NCI-H345 treated with DMSO at 0.1 percent for 48 hours (cell line): ENCODE measurements at regions not wholly inside any gene's neighbourhood (a gene's known extent, or its start where the extent isn't known, plus 50 kb on each side); places are given as distances from the start of the nearest gene placed in this dataset.

Experiments
- DNase-seq: peaks from one replicate; lab custom pipeline; 2025; ENCODE audit not compliant: unreplicated experiment; lab: John Stamatoyannopoulos, UW

DNA sequence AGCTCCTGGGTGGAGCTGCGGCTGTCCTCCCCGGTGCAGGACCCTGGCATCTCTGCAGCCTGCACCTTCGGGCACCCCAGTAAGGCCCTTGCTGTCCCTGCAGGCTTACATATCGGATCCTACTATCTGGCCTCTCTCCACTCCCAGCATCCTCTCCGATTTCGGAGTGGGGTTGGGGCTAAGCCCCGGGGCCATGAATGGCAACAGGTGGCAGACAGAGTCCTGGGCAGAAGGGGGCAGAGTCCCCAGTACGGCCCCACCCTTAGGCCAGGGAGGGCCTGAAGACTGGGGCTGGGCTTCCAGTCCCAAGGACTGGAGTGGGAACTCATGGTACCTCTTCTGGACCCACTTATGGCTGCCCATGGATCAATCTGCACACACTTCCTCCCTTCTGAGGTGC, 180.4 kb upstream of the MC4R start:
- DNase-seq: no peak

- DNase-seq: peak; percentile 47
Measured at GRCh38 chr18:60554967-60555366, 182.4 kb upstream of the MC4R start.

DNA sequence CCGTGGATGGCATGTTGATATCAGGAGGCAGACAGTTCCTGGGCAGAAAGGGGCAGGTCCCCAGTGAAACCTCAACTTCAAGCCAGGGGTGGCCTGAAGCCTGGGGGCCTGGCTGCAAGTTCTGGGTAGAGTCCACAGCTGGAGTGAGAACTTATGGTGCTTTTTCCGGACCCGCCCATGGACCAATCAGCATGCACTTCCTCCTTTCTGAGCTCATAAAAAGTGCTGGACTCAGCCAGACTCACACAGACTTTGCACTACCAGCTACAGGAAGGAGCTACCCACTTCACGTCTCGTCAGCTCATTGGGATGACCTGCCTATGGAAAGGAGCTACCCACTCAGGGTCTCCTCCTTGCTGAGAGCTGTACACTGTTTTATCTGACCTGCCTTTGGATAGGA, 183.1 kb upstream of the MC4R start:
- no peak for DNase-seq

- DNase-seq: no peak
Measured at GRCh38 chr18:60556326-60556725, 183.8 kb upstream of the MC4R start.

- no peak for DNase-seq
Measured at GRCh38 chr18:60560071-60560470, 187.5 kb upstream of the MC4R start.

GRCh38 chr18:60563082-60563481, 190.5 kb upstream of the MC4R start:
- no peak for DNase-seq

GRCh38 chr18:60568220-60568619, 195.6 kb upstream of the MC4R start:
- no peak for DNase-seq

GRCh38 chr18:60570172-60570571, 197.6 kb upstream of the MC4R start:
- DNase-seq: no peak

DNA sequence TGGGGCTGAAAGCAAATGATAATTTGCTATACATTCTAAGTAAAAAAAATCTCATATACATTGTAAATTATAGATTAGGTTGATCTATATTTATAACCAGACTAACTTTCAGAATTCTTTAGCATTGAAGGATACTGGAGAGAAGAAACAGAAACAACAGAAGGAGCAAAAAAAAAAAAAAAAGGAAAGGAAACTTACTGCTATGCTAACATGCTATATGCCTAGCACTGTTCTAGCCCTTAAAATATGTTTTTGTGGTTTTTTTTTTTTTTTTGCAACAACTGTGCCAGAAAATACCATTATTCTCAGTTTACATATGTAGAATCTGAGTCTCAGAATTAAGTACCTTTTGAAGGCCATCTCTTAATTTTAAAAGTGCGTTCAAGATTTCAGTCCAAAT, 204.9 kb upstream of the MC4R start:
- no peak for DNase-seq

GRCh38 chr18:60585670-60586069, 213.1 kb upstream of the MC4R start:
- no peak for DNase-seq

GRCh38 chr18:60593249-60593648, 220.7 kb upstream of the MC4R start:
- no peak for DNase-seq

DNA sequence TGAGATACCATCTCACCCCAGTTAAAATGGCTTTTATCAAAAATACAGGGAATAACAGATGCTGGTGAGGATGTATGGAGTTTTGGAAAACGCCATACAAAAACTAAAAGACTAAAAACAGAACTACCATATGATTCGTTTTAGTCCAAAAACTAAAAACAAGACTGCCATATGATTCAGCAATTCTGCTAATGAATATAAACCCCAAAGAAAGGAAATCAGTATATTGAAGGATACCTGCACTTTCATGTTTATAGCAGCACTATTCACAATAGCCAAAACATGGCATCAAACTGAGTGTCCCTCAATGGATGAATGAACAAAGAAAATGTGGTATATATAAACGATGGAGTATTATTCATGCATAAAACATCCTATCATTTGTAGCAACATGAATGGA, 224.4 kb upstream of the MC4R start:
- no peak for DNase-seq

- DNase-seq: no peak
Measured at GRCh38 chr18:60599267-60599666, 226.7 kb upstream of the MC4R start.

GRCh38 chr18:60599995-60600394, 227.4 kb upstream of the MC4R start:
- DNase-seq: no peak

GRCh38 chr18:60601249-60601648, 228.7 kb upstream of the MC4R start:
- no peak for DNase-seq

DNA sequence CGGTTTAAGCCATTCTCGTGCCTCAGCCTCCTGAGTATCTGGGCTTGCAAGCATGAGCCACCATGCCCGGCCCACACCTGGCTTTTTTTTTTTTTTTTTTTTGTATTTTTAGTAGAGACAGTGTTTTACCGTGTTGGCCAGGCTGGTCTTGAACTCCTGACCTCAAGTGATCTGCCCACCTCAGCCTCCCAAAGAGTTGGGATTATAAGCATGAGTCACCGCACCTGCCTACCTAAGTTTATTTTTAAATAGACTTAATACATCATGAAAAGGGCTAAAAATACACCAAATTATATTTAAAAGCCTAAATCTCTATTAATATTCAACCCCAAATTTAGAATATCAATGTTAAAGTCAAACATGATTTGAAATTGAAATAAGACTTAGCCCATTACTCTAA, 250.8 kb upstream of the MC4R start:
- no peak for DNase-seq

GRCh38 chr18:60624207-60624606, 251.6 kb upstream of the MC4R start:
- no peak for DNase-seq

GRCh38 chr18:60639836-60640235, 267.3 kb upstream of the MC4R start:
- DNase-seq: no peak

- DNase-seq: no peak
Measured at GRCh38 chr18:60643009-60643408, 270.4 kb upstream of the MC4R start.

- no peak for DNase-seq
Measured at GRCh38 chr18:60646725-60647124, 274.1 kb upstream of the MC4R start.

DNA sequence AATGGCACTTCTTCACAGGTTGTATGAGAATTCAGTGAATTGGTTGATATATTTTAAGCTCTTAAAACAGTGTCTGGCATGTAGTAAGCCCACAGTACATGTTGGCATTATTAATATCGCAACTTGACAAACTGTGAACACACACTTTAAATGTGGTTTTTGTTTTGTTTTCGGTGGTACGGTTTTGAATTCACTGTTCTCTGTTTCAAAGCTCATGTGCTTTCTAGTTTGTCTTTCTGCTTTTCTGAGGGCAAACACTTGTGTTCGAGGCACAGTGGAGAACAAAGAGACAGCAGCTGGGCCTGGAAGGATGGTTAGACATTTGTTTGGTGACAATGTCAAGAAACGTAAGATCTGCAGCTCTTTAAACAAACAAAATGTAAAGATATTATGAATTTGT, 276.5 kb upstream of the MC4R start:
- DNase-seq: peak; percentile 50

GRCh38 chr18:60649842-60650536, 277.4 kb upstream of the MC4R start:
- DNase-seq: peak; percentile 58

DNA sequence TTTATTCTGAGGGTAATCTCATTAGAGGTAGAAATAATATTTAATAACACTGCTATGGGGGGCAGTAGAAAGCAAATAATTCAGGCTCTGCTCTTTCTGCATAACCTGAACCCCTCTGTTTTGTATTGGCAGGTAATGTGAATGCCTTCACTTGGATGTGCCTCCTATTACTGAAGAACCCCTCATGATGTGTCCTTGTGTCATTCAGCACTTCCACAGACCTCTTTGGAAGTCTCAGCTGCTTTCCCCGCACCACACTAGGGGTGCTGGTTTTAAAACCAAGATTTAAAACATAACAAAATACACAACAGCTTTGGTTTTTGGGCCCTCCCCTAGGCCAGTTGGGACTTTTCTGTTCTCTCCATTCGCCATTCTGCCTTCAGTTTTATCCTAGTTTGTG, 281.7 kb upstream of the MC4R start:
- no peak for DNase-seq
